Esophagus muscularis mucosa (tissue), 4 donors: ENCODE measurements at regions not wholly inside any gene's neighbourhood (a gene's known extent, or its start where the extent isn't known, plus 50 kb on each side); places are given as distances from the start of the nearest gene placed in this dataset.

Experiments used
- DNase-seq: peaks from one replicate; pipeline ENCODE4 v3.0.0-alpha.2; 2017; ENCODE audit errors: extremely low spot score
- H3K27ac ChIP-seq, 4 donors: fragments of 200-600 bp; sonication (generic); replicated peaks in 1 of 4; 1 replicate in 3 of 4; 2 replicates in 1 of 4; pipeline ENCODE4 v1.5.1; 2016 to 2019; ENCODE audit warnings: mild to moderate bottlenecking in 1 of 4
- H3K27me3 ChIP-seq, 4 donors: fragments of 200-600 bp; sonication (generic); one replicate each; pipeline versions ENCODE4 v1.5.1 to v1.6.0; 2016 to 2019
- H3K36me3 ChIP-seq, 4 donors: fragments of 200-600 bp; sonication (generic); one replicate each; pipeline ENCODE4 v1.5.1; 2016 to 2019
- H3K4me1 ChIP-seq, 4 donors: fragments of 200-600 bp; sonication (generic); one replicate each; pipeline ENCODE4 v1.5.1; 2016 to 2019
- H3K4me3 ChIP-seq, 4 donors: fragments of 200-600 bp; sonication (generic); 1 replicate in 2 of 4; 2 replicates in 2 of 4; pipeline ENCODE4 v1.5.1; 2016 to 2019; ENCODE audit warnings: mild to moderate bottlenecking in 4 of 4, moderate library complexity in 1 of 4
- H3K9me3 ChIP-seq, 4 donors: fragments of 200-600 bp; sonication (generic); 1 replicate in 3 of 4; 2 replicates in 1 of 4; pipeline ENCODE4 v1.5.1; 2016 to 2019
- EP300 ChIP-seq: sonication (generic); formaldehyde crosslinking; IDR thresholded peaks from one replicate; pipeline ENCODE4 v1.6.1; 2017; ENCODE audit warnings: antibody characterized with exemption
- POLR2A ChIP-seq: fragments of 450-650 bp; IDR thresholded peaks from one replicate; pipeline ENCODE4 v1.6.1; 2017; ENCODE audit warnings: antibody characterized with exemption, moderate library complexity, mild to moderate bottlenecking, low read depth
- POLR2AphosphoS5 ChIP-seq, 2 donors: sonication (generic); formaldehyde crosslinking; IDR thresholded peaks; one replicate each; pipeline ENCODE4 v1.6.1; 2017; ENCODE audit warnings: antibody characterized with exemption in 2 of 2
- WGBS: methylation state at CpG from one replicate; pipeline ENCODE4 v1.1.5; 2018; 5-methylcytosine and 5-hydroxymethylcytosine counted together
- intact Hi-C: fragments of 100-400 bp; cut with DNase I; formaldehyde crosslinking; loops from one replicate; pipeline ENCODE4 v1.15.1; 2023
- TF ChIP-seq, protein P1 (sequence below), 3 experiments: fragments of 200-600 bp in 2 of 3; fragments of 450-650 bp in 1 of 3; sonication (generic) in 2 of 3; IDR thresholded peaks; one replicate each; pipeline ENCODE4 v1.5.1; 2017 to 2019; ENCODE audit warnings: antibody characterized with exemption in 3 of 3, mild to moderate bottlenecking in 2 of 3, moderate library complexity in 1 of 3

DNA sequence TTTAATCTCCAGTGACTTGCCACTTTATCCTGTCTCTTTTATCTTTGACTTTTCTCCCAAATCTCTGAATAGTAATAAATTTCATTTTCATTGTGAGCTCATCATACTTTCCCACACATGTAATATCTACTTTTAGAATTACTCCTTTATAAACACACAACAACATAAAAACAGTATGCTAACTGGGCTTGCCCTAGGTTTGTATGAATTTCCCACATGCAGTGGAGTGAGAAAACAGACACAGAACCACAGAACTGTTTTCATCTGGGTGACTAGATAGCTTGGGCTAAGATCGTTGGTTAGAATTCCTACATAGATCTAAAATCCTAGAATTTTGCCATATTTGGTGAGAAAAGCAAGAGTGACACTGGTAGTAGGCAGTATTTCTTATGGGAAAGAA is 409.5 kb downstream of the SPRY1 start:
- no peak for TF ChIP-seq POLR2AphosphoS5 (IDR thresholded peaks at IDR 0.05)
- TF ChIP-seq, protein P1, sequence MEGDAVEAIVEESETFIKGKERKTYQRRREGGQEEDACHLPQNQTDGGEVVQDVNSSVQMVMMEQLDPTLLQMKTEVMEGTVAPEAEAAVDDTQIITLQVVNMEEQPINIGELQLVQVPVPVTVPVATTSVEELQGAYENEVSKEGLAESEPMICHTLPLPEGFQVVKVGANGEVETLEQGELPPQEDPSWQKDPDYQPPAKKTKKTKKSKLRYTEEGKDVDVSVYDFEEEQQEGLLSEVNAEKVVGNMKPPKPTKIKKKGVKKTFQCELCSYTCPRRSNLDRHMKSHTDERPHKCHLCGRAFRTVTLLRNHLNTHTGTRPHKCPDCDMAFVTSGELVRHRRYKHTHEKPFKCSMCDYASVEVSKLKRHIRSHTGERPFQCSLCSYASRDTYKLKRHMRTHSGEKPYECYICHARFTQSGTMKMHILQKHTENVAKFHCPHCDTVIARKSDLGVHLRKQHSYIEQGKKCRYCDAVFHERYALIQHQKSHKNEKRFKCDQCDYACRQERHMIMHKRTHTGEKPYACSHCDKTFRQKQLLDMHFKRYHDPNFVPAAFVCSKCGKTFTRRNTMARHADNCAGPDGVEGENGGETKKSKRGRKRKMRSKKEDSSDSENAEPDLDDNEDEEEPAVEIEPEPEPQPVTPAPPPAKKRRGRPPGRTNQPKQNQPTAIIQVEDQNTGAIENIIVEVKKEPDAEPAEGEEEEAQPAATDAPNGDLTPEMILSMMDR (IDR thresholded peaks at IDR 0.05) = no peak
- TF ChIP-seq POLR2A = no peak
- TF ChIP-seq EP300 = no peak

DNA sequence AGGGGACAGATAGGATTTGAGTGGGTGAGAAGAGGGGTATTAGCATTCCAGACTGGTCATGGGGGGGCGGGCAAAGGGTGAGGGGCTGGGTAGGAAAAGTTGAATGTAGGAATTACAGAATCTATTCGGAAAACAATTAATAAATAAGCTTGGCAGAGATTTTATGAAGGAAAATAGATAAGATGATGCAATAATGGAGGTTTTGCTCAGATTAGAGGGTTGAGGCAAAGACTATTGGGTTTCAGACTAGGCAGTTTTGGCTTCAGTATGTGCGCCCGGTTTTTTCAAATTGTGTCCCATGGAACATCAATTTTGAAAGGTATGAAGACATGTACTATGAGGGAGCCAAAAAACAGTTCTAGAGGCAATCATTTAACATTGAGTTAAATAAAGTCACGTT is 410.6 kb downstream of the SPRY1 start:
- no peaks in the 10 kb centered on the region for H3K36me3 ChIP-seq
- TF ChIP-seq POLR2A (no peak), EP300 (no peak), POLR2AphosphoS5 (IDR thresholded peaks at IDR 0.05) (no peak)
- WGBS = 91% methylated on average over 5 of the region's 5 CpGs
- no peak for DNase-seq
- intact Hi-C loops = no loop called here
- H3K4me1 ChIP-seq = peaks cover 0 to 36% (median 23%) of the 10 kb centered on the region in 4 donors
- H3K4me3 ChIP-seq = no peak overlapping the region
- no peaks in the 10 kb centered on the region for H3K9me3 ChIP-seq
- H3K27ac ChIP-seq = no peak overlapping the region
- H3K27me3 ChIP-seq = no peaks in the 10 kb centered on the region

More for the DNA sequence above, 409.5 kb downstream of the SPRY1 start:
- H3K9me3 ChIP-seq = no peaks in the 10 kb centered on the region
- 72% methylated on average over 1 of the region's 1 CpG for WGBS
- H3K4me1 ChIP-seq = peaks cover 0 to 33% (median 25%) of the 10 kb centered on the region in 4 donors
- H3K27me3 ChIP-seq = no peaks in the 10 kb centered on the region
- peak overlapping the region in 1 of 4 donors; percentile 4 for H3K27ac ChIP-seq
- no peak for DNase-seq
- intact Hi-C loops = no loop called here
- H3K36me3 ChIP-seq = no peaks in the 10 kb centered on the region
- no peak overlapping the region for H3K4me3 ChIP-seq

DNA sequence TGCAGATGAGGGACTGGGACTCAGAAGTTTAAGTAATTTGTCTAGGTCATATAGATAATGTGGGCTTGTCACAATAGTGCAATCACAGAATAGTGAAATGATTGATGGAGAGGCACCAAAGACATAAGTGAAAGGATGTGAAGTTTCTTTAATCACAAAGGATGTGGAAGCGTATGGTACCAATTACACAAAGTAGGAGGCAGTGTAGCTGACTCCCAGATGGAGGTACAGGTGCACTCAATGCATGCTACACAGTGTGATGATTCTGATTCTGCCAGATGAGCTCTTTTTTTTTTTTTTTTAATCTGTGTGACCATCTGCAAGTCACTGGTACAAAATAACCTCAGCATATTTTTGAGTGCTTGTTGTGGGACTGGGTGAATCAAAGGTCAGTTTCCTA is 411.3 kb downstream of the SPRY1 start:
- no peak overlapping the region for H3K27ac ChIP-seq
- WGBS = 97% methylated on average over 1 of the region's 1 CpG
- no peak for DNase-seq
- H3K9me3 ChIP-seq = no peaks in the 10 kb centered on the region
- H3K4me3 ChIP-seq = no peak overlapping the region
- H3K4me1 ChIP-seq = peaks cover 0 to 29% (median 18%) of the 10 kb centered on the region in 4 donors
- no peaks in the 10 kb centered on the region for H3K36me3 ChIP-seq
- no peaks in the 10 kb centered on the region for H3K27me3 ChIP-seq
- no peak for TF ChIP-seq POLR2A
- TF ChIP-seq EP300 = no peak
- no peak for TF ChIP-seq POLR2AphosphoS5 (IDR thresholded peaks at IDR 0.05)
- TF ChIP-seq, protein P1 (IDR thresholded peaks at IDR 0.05) = no peak
- intact Hi-C loops = no loop called here

DNA sequence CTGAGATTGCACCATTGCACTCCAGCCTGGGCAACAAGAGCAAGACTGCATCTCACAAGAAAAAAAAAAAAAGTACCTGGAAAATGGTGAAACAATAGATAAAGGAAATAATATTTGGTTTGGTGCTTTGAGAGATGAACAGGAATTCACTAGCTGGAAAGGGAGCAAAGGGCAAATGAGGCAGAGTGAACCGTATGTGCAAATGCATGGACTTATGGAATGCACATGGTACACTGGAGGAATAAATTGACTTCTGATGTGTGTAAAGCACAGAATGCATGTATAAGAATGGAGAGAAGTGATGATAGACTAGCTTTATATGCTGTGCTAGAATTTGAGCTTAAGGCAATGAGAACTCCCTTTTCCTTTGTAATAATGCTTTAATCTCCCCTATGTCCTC is 413.3 kb downstream of the SPRY1 start:
- intact Hi-C loops = no loop called here
- WGBS = 94% methylated on average over 1 of the region's 1 CpG
- Histone ChIP-seq H3K36me3 (no peaks in the 10 kb centered on the region), H3K4me3 (no peak overlapping the region), H3K9me3 (no peaks in the 10 kb centered on the region), H3K27me3 (no peaks in the 10 kb centered on the region), H3K4me1 (peaks cover 0 to 19% (median 14%) of the 10 kb centered on the region in 4 donors), H3K27ac (no peak overlapping the region)
- no peak for DNase-seq
- TF ChIP-seq EP300 (no peak), POLR2AphosphoS5 (IDR thresholded peaks at IDR 0.05) (no peak), POLR2A (no peak)
- TF ChIP-seq, protein P1 (IDR thresholded peaks at IDR 0.05) = no peak

DNA sequence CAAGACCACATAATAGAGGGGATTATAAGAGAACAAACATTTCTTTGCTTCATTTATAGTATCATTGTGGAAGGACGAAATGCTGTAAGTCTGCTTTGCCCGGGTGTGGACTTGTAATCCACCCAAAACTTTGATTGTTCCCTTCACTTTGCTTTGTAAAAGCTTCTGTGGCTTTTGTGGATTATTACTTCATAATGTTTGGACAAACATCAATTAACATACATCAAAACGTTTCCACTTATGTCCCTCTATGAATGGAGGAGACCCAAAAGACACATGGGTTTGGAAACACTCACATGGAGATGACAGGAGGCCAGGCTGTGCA is 415.4 kb downstream of the SPRY1 start:
- 44% methylated on average over 3 of the region's 3 CpGs for WGBS
- intact Hi-C loops = no loop called here
- Histone ChIP-seq H3K4me1 (peaks cover 0 to 18% (median 10%) of the 10 kb centered on the region in 4 donors), H3K36me3 (no peaks in the 10 kb centered on the region), H3K27me3 (no peaks in the 10 kb centered on the region), H3K27ac (peak overlapping the region in 1 of 4 donors; percentile 49), H3K4me3 (peak overlapping the region in 2 of 4 donors; percentile 4 to 24), H3K9me3 (no peaks in the 10 kb centered on the region)
- DNase-seq = no peak
- TF ChIP-seq POLR2AphosphoS5 (IDR thresholded peaks at IDR 0.05) (no peak), EP300 (no peak), POLR2A (no peak)
- TF ChIP-seq, protein P1 (IDR thresholded peaks at IDR 0.05) = no peak
